GM21737 (cell line): ENCODE measurements at regions not wholly inside any gene's neighbourhood (a gene's known extent, or its start where the extent isn't known, plus 50 kb on each side); places are given as distances from the start of the nearest gene placed in this dataset.
"Not testable (repeated sequence)": the region's sequence is repeated elsewhere in the genome, so short reads cannot be mapped to it uniquely, and the experiment has no call there.

Experiments used
- ATAC-seq: cut with Tn5 transposase; IDR thresholded peaks from one replicate; pipeline ENCODE4 v1.9.1; 2021; ENCODE audit warnings: mild to moderate bottlenecking, moderate library complexity; ENCODE audit not compliant: unreplicated experiment

- no peak for ATAC-seq
These were observed 104.3 kb upstream of the TSC22D2 start for GRCh38 chr3:150303768-150304167.

- ATAC-seq = no peak
These were observed 105.9 kb upstream of the TSC22D2 start for GRCh38 chr3:150302246-150302645.

- ATAC-seq = no peak
These were observed 107.1 kb upstream of the TSC22D2 start for GRCh38 chr3:150300852-150301517.

GRCh38 chr3:150300388-150300787, 107.7 kb upstream of the TSC22D2 start:
- no peak for ATAC-seq

GRCh38 chr3:150299201-150299600, 108.9 kb upstream of the TSC22D2 start:
- ATAC-seq = no peak

DNA sequence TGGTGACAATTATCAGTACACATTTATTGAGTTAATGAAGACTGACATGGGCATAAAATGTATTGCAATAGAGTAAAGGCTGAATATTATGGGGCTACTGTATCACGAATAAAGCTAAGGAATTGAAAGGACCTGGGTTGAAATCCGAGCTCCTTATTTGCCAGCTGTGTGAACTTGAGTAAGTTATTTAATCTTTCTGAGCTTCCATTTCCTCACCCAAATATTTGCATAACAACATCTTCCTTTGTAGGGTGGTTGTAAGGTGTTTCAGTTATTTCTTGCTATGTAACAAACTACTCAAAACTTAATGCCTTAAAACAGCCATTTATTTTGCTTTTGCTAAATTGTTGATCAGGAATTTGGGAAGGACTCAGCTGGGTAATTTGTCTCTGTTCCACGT, 111.1 kb upstream of the TSC22D2 start:
- ATAC-seq = no peak

GRCh38 chr3:150296123-150296735, 111.9 kb upstream of the TSC22D2 start:
- ATAC-seq = no peak

DNA sequence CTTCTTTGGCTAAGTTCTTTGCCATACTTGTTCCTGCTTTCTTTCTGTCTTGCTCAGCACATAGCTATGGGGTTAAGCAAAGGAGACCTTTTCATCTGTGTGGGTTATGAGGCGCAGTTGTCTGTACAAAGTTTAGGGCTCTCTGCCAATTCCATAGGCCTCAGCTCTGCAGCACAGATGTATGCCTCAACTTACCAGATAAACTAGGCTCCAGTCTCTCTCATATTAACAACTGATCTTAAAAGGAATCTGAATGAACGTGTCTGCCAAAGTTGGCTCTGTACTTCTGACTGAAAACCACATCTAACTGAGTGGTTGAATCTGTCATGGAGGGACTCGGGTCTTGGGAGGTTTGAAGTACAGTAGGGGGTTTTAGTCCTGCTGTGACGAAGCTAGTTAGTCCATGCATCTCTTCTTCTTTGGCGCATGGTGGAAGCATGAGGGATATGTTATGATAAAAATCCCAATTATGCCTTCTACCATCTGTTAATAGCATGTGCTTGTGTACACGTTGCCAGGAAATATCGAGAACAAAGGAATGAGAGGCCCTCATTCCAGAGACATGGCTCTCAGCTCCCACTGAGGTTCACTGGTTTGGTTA, 114.6 kb upstream of the TSC22D2 start:
- ATAC-seq = no peak

DNA sequence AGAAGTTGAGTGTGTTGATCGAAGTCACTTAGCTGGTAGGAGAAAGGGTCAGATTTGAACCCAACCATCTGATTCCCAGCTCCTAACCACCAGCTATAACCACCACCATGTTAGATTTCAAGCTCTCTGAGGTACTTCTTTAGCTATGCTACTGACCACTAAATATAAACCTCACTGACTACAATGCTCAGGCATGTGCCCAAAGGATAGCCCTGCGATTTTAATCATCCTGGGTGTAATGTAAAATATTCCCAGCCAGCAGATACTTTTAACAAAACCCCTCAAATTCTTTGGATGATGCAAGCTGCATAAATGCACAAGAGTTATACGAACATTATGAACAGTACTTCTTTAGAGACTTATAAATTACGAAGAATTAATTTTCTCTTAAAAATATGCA, 115.2 kb upstream of the TSC22D2 start:
- no peak for ATAC-seq

DNA sequence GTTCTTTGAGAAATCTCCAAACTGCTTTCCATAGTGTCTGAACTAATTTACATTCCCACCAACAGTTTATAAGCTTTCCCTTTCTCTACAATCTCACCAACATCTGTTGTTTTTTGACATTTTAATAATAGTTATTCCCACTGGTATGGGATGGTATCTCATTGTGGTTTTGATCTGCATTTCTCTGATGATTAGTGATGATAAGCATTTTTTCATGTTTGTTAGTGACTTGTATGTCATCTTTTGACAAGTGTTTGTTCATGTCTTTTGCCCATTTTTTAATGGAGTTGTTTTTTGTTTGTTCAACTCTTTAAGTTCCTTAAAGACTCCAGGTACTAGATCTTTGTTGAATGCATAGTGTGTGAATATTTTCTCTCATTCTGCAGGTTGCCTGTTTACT, 116.6 kb upstream of the TSC22D2 start:
- no peak for ATAC-seq

GRCh38 chr3:150286390-150287147, 121.5 kb upstream of the TSC22D2 start:
- no peak for ATAC-seq

GRCh38 chr3:150285601-150286000, 122.5 kb upstream of the TSC22D2 start:
- ATAC-seq = no peak

DNA sequence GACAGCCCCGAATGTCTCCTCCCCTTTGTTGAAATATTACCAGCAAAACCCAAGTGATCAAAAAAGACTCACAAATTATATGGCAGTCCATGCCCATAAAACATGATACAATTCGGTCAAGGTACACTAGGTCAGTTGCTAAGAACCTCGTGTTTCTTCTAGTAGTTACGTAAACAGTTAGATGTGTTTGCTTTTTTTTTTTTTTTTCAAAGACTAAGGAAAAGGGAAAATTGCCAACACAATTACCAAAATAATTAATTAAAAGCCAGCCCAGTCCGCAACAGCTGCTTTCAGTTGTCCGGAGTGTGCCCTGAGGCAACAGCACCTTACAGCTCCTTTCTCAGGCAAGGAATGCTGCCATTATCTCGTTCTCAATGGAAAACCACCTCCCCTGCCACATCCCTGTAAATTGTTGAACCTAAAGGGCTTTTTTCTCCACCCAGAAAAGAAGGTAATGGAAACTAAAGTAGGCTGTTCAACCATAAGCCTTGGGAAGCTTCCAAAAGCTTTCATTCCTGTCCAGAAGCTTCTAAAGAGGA, 129.2 kb upstream of the TSC22D2 start:
- ATAC-seq = no peak

GRCh38 chr3:150278195-150278594, 129.9 kb upstream of the TSC22D2 start:
- no peak for ATAC-seq

GRCh38 chr3:150277444-150277843, 130.7 kb upstream of the TSC22D2 start:
- no peak for ATAC-seq

DNA sequence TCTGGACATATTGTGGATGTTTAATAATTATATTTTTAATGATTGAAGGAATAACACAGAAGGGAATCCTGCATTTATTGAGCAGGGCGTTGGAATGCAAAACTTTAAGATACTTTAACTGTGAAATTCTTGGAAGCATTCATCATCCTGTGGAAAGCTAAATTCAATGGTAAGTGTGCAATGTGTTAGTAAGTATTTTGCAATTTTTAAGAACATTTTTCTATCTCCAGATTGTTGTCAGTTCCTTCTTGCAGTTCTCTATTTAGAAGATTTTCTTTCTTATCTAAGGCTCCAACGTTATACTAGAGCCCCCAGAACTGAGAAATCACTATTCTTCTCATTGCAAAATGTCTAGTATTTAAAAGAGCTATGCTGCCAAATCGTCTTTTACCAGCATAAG, 132.2 kb upstream of the TSC22D2 start:
- no peak for ATAC-seq

GRCh38 chr3:150274372-150274771, 133.7 kb upstream of the TSC22D2 start:
- ATAC-seq = no peak

- no peak for ATAC-seq
These were observed 134.7 kb upstream of the TSC22D2 start for GRCh38 chr3:150273396-150273795.

GRCh38 chr3:150271591-150271960, 136.5 kb upstream of the TSC22D2 start:
- ATAC-seq = no peak

DNA sequence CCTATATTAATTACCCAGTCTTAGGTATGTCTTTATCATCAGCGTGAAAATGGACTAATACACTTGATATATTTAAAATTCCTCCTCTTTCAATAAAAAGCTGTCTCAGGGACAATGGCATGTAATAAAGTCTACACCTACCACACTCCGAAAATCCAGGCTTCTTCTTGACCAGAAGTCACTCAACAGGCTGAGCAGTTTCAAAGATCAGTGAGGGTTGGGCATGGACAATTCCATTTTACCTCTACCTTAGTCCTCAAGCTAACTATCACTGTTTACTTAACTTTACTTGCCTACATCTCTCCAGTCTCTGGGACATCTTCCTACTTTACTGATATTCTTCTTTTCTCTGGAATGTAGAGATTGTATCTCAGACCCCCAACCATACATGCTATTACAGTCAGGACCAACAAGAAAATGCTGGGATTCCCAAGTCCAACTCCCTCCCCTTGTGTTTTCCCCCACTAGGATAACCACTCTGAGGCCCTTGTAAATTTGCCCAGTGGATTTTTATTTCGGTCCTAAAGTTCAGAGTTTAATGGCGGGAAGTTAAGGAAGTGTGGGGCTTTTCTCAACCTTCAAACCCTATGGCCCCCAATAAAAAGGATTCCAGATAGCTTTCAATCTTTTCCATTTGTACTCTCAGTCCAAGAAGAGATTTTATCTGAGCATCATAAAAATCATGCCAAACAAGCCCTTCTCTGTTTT, 137.1 kb upstream of the TSC22D2 start:
- ATAC-seq = no peak

DNA sequence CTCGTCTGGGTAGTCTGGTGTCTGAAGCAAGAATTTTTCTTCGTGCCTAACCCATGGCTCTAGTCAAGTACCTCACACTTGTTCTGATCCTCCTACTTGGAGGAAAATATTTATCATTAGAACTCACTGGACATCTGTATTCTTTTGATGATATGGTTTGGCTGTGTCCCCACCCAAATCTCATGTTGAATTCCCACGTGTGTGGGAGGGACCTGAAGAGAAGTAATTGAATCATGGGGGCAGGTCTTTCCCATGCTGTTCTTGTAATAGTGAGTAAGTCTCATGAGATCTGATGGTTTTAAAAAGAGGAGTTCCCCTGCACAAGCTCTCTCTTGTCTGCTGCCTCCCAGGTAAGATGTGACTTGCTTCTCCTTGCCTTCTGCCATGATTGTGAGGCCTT, 137.7 kb upstream of the TSC22D2 start:
- not testable (repeated sequence) for ATAC-seq
